ENCODE measurements at regions not wholly inside any gene's neighbourhood (a gene's known extent, or its start where the extent isn't known, plus 50 kb on each side); places are given as distances from the start of the nearest gene placed in this dataset.

- Histone ChIP-seq H3K4me3 (no peak overlapping the region), H3K9me2 (replicated peaks; ENCODE audit: insufficient read depth) (no peaks in the 10 kb centered on the region), H3K79me2 (no peaks in the 10 kb centered on the region), H3K4me2 (no peak overlapping the region), H2AFZ (no peak overlapping the region), H3K36me3 (replicated peaks; ENCODE audit: insufficient read depth, low read depth) (no peaks in the 10 kb centered on the region), H3K4me1 (ENCODE audit: insufficient read depth) (peaks cover 13% of the 10 kb centered on the region), H3K27ac (no peak overlapping the region), H3K9me3 (ENCODE audit: low read depth) (no peaks in the 10 kb centered on the region), H4K20me1 (ENCODE audit: insufficient read depth, poor library complexity, severe bottlenecking) (no peaks in the 10 kb centered on the region), H3K27me3 (no peaks in the 10 kb centered on the region)
- no peak for TF ChIP-seq EZH2phosphoT487 (IDR thresholded peaks at IDR 0.05; ENCODE audit: low read depth, severe bottlenecking, unreplicated experiment)
- TF ChIP-seq, protein P1, sequence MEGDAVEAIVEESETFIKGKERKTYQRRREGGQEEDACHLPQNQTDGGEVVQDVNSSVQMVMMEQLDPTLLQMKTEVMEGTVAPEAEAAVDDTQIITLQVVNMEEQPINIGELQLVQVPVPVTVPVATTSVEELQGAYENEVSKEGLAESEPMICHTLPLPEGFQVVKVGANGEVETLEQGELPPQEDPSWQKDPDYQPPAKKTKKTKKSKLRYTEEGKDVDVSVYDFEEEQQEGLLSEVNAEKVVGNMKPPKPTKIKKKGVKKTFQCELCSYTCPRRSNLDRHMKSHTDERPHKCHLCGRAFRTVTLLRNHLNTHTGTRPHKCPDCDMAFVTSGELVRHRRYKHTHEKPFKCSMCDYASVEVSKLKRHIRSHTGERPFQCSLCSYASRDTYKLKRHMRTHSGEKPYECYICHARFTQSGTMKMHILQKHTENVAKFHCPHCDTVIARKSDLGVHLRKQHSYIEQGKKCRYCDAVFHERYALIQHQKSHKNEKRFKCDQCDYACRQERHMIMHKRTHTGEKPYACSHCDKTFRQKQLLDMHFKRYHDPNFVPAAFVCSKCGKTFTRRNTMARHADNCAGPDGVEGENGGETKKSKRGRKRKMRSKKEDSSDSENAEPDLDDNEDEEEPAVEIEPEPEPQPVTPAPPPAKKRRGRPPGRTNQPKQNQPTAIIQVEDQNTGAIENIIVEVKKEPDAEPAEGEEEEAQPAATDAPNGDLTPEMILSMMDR (IDR thresholded peaks at IDR 0.05; ENCODE audit: poor library complexity): no peak
- no peak for TF ChIP-seq EZH2 (IDR thresholded peaks at IDR 0.05; ENCODE audit: borderline replicate concordance)
- DNase-seq (ENCODE audit: low spot score): no peak
- 86% methylated on average over 7 of the region's 7 CpGs for WGBS (ENCODE audit: low lambda C conversion rate, missing lambda C conversion rate)
These were observed 55.3 kb upstream of the SLC6A6 start for GRCh38 chr3:14347110-14347509.

DNA sequence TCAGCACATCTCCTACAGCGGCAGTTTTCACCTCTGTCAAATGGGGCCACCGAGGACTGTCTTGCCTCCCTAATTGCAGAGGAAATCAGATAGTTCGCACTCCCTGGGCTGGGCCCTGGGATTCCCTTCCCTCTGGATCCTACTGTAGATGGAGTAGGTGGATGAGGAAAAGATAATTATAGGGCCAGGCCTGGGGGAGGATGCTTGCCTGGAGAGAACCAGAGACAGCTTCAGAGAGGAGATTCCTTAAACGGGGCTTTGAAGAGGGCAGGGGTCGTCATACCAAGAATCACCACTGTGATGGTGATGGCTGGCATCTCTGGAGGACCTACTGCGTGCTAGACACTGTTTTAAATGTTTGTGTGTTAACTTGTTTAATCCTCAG is 50.8 kb upstream of the SLC6A6 start:
- TF ChIP-seq, protein P1 (IDR thresholded peaks at IDR 0.05; ENCODE audit: poor library complexity): no peak
- no peak for TF ChIP-seq EZH2 (IDR thresholded peaks at IDR 0.05; ENCODE audit: borderline replicate concordance)
- TF ChIP-seq EZH2phosphoT487 (IDR thresholded peaks at IDR 0.05; ENCODE audit: low read depth, severe bottlenecking, unreplicated experiment): no peak
- Histone ChIP-seq H3K4me1 (ENCODE audit: insufficient read depth) (peaks cover 4% of the 10 kb centered on the region), H3K27ac (no peak overlapping the region), H4K20me1 (ENCODE audit: insufficient read depth, poor library complexity, severe bottlenecking) (no peaks in the 10 kb centered on the region), H3K36me3 (replicated peaks; ENCODE audit: insufficient read depth, low read depth) (no peaks in the 10 kb centered on the region), H2AFZ (no peak overlapping the region), H3K9me2 (replicated peaks; ENCODE audit: insufficient read depth) (no peaks in the 10 kb centered on the region), H3K4me2 (no peak overlapping the region), H3K4me3 (no peak overlapping the region), H3K27me3 (no peaks in the 10 kb centered on the region), H3K9me3 (ENCODE audit: low read depth) (no peaks in the 10 kb centered on the region), H3K79me2 (no peaks in the 10 kb centered on the region)
- no peak for DNase-seq (ENCODE audit: low spot score)
- 83% methylated on average over 6 of the region's 6 CpGs for WGBS (ENCODE audit: low lambda C conversion rate, missing lambda C conversion rate)

GRCh38 chr3:14352002-14352627 is 50.3 kb upstream of the SLC6A6 start:
- Histone ChIP-seq H3K4me2 (no peak overlapping the region), H3K27ac (no peak overlapping the region), H3K79me2 (no peaks in the 10 kb centered on the region), H3K4me3 (no peak overlapping the region), H2AFZ (no peak overlapping the region), H3K9me2 (replicated peaks; ENCODE audit: insufficient read depth) (no peaks in the 10 kb centered on the region), H3K4me1 (ENCODE audit: insufficient read depth) (peaks cover 4% of the 10 kb centered on the region), H3K36me3 (replicated peaks; ENCODE audit: insufficient read depth, low read depth) (no peaks in the 10 kb centered on the region), H3K9me3 (ENCODE audit: low read depth) (no peaks in the 10 kb centered on the region), H4K20me1 (ENCODE audit: insufficient read depth, poor library complexity, severe bottlenecking) (no peaks in the 10 kb centered on the region), H3K27me3 (no peaks in the 10 kb centered on the region)
- WGBS (ENCODE audit: low lambda C conversion rate, missing lambda C conversion rate): 97% methylated on average over 13 of the region's 13 CpGs
- no peak for TF ChIP-seq EZH2phosphoT487 (IDR thresholded peaks at IDR 0.05; ENCODE audit: low read depth, severe bottlenecking, unreplicated experiment)
- TF ChIP-seq, protein P1 (IDR thresholded peaks at IDR 0.05; ENCODE audit: poor library complexity): no peak
- no peak for TF ChIP-seq EZH2 (IDR thresholded peaks at IDR 0.05; ENCODE audit: borderline replicate concordance)
- no peak for DNase-seq (ENCODE audit: low spot score)
